Right hindlimb (tissue), 1 donor: ENCODE measurements at regions not wholly inside any gene's neighbourhood (a gene's known extent, or its start where the extent isn't known, plus 50 kb on each side); places are given as distances from the start of the nearest gene placed in this dataset.
A peak's percentile ranks its signal among the peaks of the same experiment; 100 is the strongest.

Experiments
- DNase-seq: peaks from one replicate; pipeline ENCODE4 v3.0.0-alpha.2; 2018

DNA sequence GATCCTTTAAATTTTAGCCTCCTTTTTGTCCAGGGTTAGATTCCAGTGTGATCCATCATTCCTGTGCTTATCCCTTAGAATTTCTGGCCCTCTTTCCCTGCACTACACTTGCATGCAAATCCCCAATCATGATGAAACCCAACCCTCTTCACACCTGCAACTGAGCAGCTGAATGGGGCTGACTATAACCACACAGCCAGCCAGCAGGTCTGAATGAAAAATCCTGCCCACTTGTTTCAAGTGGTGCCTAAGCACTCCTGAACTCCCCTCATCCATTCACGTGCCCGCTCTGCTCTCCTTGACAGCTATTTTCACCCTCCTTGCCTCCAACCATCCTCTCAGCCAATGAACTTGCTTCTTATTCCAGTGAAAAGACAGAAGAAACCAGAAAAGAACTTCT is 80.5 kb upstream of the AFF3 start:
- no peak for DNase-seq

DNA sequence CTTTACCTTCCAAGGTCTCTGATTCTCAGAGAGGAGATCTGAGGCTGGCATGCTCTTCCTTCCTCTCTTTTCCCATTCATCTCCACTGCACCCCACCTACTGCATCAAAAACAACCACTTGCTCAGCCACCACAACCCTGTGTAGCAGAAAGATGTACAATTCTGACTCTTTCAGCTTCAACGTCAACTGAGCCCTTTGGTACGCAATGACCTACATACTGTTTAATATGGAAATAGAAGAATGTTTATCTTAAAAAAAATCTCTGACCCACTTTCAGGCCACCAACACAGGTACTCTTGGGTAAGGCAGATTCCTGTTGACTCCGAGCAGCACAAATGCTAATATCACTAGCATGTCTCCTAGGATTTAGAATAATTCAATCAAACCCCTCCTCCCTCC is 76.2 kb upstream of the AFF3 start:
- no peak for DNase-seq

DNA sequence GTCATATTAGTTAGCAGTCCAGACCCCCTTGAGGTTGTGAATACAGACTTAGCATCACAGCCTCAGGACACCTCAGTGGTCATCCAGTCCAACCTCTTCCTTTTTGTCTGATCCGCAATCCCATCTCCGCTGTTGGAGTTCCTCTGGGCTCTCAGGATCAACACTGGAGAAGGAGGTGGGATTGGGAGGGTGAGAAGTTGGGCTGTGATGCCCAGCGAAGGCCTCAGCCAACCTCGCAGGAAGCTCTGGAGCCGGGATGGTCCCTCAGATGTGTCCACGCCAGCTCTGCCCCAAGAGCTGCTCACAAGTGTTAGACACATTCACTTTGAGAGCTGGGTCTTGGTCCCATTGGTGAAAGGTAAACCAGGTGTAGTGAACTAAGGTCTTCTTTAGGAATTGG is 74.9 kb upstream of the AFF3 start:
- DNase-seq: no peak

DNA sequence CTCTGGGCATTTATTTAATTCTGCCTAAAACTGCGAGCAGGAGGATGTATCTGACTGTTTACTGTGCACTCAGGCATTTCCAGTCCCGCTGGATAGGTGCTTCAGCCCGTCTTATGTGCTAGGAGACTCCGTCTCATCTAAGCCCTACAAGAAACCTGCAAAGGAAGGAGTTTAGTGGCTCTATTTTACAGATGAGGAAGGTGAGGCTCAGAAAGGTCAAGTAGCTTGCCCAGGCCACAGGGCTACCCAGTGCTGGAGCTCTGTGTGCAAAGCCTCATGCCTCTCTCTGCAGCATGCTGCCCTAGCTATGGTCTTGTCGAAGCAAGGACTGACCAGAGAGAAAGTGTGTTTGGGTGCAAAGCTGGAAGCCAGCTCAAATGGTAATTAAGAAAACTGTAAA is 73.6 kb upstream of the AFF3 start:
- no peak for DNase-seq

DNA sequence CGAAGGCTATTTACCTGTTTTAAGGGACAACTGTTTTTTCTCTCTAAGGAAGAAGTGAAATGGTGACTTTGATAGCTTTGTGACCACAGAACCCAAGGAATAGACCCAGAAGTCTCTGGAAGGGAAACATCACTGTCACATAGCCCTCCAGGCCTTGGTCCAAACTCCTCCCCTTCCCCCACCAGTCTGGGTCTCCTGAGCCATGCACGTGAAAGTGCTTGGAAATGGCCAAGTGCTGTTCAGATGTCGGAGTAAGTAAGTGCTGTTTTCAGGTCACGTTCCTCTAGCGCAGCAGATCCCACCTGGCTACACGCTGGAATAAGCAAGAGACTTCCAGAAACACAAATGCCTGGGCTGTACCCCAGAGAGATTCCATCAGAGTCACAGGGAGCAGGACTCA is 73.0 kb upstream of the AFF3 start:
- DNase-seq: peak; percentile 49

DNA sequence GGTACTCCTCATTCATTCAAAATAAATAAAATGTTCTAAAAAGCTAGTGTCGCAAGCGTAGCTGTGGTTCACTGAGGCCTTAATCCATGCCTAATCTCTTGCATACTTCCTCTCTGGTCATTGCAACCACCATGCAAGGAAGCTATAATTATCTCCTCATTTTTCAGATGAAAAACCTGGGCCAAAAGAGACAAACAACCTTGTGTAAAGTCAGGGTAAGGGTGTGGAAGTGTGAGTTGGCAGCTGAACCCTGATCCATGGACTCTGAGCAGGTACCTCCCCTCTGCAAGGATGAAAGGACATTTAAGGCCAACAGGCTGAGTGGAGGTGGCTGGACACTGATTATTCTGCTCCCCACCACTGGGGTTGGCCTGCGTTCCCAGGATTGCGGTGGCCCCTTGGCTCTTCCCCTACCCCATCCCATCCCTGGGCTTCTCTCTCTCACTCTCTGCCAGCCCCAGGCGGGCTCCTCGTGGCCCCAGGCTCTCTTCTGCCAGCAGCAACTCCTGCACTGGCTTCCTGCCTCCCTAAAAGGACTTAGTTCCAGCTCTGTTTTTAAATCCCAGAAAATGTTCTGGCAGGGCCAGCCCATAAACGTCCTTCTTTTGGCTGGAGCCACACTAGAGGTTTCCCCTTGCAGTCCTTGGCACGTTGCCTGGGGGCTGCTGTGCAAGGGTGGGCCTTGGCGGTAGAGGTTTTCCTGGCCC is 72.0 kb upstream of the AFF3 start:
- DNase-seq: peak; percentile 92

DNA sequence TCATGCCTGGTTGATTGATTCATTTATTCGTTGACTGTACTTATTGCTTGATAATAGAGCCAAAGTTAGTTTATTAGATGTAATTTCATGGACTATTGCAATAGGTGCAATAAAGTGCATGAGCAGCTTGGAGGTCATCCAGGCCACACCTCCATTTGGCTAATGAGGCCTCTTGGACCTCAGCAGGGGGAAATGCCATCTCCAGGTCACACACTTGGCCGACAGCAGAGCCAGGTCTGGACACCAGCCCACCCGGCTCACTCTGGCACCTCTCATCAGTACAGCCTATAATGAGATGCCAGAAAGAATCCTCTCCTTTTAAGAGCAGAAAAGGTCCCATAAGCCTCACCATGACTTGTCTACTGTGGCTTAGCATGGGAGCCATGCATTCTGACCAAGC is 71.2 kb upstream of the AFF3 start:
- DNase-seq: no peak

DNA sequence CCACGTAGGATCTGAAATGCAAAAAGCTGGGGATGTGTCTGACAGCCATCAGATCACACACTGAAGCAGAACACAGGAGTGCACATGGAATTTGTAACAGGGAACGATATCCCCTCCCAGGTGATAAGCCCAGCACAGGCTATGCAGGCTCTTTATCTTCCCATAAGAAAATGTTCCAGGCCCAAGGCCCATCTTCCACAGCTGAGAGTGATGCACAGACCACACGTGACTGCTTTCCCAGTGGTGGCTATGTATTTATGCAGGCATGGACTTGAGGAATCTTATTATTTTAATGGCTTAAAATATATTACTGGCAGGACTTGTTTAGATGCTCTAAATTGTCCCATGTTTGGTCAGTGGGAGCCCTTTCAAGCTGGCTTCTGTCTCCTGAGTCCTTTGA is 70.5 kb upstream of the AFF3 start:
- no peak for DNase-seq

DNA sequence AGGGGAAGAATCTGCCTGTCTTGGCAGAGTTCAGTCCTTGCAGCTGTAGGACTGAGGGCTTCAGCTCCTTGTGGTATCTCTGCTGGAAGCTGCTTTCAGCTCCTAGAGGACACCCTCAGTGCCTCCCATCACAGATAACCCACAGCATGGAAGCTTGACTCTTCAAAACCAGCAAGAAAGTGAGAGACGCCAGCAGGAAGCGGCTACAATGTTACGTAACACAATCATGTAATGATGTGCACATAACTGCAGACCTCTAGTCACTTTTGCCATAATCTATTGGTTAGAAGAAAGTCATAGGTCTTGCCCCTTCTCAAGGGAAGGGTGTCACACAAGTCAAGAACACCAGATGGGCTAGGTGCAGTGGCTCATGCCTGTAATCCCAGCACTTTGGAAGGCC is 69.1 kb upstream of the AFF3 start:
- no peak for DNase-seq

DNA sequence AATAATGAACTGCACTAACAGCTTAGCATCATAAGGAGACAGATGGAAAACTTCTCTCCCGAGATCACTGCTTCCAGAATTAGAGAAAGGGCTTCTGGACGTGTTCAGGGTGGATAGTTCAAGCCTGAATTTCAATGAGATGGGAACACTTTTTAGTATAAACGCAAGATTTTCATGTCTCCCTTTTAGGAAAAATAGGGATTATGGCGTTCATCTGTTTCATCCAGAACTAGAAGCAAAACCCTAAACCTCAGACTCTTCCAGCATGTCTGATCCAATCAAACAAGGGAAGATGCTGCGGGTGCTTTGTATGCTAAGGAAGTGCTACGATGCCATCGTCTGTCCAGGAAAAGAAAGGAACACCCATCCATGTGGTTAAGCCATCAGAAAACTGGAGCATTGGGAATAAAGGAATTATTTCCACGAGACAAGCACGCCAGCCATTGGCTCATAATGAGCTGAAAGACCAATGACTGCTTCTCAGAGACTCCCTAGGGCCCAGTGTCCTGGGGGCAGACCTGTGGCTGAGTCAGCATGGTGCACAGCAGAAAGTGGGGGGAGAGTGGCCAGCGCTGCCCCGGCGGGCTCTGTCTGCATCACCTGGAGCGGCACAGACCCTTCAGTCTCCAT is 65.9 kb upstream of the AFF3 start:
- no peak for DNase-seq

DNA sequence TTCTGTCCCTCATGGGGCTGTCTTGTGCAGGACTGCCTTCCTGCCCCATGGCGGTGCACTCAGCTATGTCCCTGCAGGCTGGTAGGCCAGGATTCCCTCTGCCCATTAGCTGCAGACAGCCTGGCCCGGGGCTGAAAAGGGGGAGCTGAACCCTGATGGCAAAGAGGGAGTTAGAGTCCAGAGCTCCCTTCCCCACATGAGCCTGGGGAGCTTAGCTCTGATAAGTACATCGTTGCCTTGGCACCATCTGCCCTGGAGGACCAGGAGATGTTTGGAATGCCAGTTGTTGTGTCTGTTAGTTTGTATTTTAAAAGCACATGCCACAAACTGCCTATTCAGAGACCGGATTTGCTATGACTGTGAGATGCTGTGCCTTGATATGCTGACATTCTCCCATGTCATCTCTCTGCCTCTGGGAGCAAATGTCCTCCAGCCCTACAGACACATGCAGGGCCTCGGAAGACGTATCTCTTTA is 65.1 kb upstream of the AFF3 start:
- DNase-seq: no peak

DNA sequence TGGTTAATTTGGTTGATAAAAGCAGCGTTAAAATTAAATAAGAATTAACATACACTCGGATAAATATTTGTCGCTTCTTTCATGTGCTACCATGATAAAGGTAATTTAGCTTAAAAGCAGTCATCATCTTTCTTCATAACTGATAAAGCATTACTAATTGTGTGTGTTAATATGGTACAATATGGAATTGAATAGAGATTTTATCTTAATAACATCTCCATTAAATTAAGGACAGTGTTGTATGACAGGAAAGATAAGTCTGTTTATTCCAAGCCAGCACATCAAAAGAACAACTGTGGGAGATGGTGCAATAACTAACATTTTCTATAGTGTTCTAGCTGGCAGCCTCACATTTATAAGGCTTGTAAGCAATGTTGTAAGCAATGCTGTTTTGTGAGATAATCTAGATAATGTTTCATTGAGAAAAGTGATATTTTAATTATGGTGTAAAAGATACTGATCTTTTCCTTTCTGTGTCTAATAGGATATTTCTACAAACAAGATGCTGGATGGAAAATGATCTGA is 64.4 kb upstream of the AFF3 start:
- DNase-seq: no peak

DNA sequence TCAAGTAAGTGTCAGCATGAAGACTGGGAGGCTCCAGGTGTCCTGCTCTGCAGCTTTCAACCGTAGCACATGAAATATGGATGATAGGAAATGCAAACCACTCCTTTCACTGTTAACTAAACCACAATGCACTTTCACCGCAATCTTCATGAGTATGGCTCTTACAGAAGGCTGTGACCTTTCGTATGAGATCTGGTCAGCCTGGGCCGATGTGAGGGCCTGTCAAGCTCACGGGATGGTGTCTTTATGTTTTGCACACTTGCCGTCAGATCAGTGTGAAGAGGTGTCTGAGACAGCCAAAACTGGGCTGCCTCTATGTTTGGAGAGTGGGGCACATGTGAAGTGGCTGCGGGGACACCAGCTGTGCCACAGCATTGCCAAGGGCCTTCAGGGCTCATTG is 62.8 kb upstream of the AFF3 start:
- no peak for DNase-seq

DNA sequence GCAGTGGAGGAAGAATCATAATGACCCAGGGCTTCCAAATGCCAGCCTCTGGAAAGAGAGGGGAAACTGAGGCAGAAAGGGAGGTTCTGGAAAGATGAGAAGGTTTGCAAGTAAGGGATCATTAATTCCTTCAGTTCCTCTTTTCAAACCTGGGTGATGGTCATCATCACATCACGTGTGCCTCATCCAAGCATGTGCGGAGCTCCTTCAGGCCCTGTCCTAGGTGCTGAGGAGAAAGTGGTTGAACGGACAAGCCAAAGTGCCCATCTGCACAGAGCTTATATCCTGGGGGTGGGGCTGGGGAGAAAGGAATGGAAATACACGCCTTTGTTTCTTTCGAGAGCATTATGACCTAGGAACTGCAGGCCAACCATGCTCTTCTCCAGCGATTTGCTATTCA is 60.2 kb upstream of the AFF3 start:
- DNase-seq: no peak

DNA sequence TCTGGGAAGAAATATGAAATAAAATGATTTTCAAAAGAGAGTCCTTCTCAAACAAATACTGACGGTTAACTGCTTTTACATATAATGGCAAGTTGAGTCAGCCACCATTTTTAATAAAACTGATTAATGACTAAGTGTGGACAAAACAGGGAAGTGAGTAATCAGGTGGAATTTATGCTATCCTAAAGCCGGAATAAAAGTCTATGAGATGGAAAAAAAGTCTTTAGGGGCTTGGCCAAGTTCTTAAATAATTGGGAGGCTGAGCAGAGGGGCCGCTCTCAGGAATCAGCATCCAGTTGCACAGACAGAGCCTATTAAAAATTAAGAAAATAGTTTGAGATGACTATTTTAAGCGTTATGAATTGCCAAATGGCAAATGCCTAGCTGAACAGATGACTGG is 58.6 kb upstream of the AFF3 start:
- no peak for DNase-seq

DNA sequence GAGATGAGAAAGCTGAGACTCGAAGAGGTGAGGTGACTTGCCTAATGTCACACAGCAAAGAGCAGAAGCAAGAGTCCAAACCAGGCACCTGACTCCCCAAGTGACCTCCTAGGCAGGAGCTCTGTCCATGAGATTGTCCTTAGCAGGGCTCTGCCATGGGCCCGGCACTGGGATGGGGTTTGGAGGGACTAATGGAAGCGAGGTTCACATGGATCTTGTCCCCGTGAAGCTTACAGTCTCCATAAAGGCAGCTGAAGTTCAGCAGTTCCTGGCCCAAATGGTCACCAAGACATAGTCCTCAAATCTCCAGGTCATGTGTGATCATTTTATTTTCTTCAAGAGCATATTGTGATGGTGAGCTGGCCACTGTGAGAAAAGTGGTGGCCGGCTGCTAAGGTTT is 57.0 kb upstream of the AFF3 start:
- DNase-seq: no peak

DNA sequence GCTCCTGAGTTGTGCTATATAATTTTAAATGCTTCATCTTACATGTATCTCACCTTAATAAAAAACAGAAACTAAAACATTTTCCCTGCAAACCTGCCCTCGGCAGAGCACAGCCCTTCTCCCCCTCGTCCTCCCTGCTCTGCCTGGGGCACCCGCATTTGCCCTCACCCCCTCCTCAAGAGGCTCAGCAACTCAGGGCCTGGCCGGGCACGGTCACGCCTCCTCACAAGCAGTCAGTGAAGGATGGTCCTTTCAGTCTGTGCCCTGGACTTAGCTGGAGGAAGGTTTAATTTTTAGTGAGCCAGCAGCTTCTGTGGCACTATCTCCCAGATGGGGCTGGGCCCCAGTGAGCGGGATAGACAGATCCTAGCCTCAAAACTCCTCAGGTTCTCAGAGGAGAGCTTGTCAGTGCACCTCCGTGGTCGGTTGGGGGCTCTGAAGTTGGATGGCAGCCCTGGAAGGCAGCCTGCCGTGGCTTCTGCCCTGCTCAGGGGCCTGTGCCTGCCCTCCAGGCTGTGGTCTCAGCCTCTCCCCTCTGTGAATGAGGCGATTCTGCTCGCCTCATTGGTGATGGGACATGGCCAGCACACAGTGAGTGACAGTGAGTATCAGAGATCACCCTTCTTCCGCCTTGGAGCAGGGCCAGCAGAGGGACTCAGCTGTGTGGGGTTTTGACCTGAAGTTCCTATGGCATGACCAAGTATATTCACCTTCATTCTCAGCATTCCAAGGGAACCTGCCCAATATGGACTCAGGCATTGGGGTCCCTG is 56.3 kb upstream of the AFF3 start:
- DNase-seq: no peak

DNA sequence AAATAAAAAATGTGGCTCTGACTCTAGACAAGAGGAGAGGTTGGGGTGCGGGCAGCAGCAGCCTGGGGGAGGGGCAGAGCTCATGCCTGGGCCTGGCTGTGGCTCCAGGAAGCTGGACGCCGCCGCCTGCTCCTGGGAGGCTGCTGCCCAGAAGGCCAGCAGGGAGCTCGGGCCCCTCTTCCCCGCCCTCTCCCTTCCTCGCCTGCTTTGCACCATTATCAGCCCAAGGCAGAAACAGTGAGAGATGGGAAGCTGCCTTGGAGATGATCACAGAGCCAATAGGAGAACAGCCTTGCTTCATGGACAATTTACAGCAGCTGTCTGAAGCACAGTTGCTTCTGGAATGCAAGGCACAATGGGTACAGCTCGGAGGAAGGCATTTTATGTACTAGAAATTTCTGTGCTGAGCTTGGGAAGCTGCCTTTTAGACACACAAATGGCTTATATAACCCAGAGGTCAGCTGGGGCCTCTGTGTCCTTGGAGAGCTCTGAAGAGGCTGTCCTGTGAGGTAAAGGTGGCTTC is 55.3 kb upstream of the AFF3 start:
- peak; percentile 85 for DNase-seq

DNA sequence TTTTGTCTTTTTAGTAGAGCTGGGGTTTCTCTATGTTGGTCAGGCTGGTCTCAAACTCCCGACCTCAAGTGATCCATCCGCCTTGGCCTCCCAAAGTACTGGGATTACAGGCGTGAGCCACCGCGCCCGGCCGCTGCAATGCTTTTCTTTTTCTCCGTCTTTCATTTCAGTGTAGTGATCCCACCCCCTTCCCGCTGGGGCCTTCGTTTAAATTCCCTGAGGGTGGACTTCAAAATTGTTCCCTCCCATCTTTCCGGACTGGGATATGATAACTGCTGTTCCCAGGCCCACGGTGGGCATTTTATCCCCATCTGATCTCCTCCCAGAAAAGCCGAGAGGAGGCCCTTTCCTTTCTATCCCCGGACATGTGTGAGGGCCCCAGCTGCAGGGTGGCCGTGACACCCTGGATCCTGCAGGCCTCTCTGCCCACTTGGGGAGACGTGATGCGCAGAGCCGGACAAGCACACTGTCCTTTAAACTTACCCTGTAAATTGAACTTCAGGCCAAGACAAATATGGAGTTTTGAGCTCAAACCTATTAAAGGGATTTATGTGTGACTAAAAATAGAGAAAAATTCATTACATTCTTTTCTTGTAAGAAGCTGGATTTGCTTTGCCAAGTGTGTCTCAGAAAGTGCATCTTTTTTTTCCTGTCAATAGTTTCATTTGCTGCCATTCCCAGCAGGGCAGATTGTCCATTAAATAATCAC is 54.5 kb upstream of the AFF3 start:
- DNase-seq: peak; percentile 28

DNA sequence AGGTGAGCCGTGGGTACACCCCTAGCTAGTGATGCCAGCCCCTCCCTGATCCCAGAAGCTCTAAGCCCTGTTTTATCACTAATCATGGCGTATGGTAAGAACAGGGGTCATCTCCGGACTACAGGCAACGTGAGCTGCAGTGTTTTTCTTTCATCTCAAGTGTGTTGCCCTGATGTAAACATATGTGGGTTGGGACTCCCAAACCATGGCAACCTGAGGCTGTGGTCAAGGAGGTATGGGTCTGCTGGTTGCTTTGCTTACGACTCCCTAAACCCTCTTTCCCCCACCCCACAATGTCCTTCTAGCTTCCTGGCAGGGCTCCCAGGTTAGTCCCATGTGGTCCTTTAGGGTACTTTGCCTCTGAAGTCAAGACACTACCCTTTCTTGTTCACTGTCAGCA is 53.6 kb upstream of the AFF3 start:
- no peak for DNase-seq

DNA sequence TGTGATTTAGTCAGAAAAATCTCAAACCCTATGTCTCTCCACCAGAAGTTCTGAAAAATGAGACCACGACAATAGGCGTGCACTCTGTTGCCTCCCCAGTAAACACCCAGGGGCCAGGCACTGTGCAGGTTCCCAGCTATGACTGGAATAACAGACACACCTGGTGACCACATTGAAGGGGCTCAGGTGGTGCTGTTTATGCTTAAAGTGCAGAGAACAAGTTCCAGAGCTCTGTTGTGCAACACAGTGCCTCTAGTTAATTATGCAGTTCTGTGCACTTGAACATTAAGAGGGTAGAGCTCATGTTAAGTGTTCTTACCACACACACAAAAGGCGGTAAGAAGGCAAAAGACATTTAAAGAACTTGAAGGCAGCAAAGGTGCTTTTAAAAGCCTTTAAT is 52.6 kb upstream of the AFF3 start:
- DNase-seq: no peak

DNA sequence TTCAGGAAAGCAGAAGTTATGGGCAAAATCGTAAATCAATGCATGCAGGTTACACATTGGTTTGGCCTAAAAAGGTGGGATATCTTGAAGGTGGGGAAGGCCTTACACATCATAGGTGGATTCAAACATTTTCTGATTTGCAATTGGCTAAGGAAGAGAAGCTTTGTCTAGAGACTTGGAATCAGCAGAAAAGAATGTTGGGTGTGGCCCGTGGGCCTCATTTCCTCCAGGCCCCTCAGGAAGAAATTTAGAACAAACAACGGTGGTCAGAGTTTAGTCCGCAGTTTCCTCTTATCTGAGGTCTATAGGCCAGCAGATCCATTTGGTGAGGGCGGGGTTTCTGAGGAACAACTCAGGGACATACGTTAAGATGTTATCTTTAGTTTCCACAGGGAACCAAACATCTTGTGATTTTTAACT is 50.9 kb upstream of the AFF3 start:
- no peak for DNase-seq

DNA sequence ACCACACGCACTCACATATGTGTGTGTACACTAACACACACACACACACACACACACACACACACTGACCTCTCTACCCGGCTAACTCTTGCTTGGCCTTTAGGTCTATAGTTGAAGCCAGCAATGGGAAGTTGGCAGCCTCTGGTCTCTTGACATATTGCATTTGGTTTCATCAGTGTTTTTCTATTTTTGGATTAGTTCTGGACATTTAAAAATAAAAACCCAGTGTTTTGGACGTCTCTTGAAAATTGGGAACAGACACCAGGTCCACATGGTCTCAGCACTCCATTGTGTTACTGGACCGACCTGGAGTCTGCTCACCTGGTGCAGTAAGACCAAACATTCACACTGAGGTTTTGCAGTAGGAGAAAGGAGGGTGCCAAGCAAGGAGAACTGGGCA is 50.4 kb upstream of the AFF3 start:
- DNase-seq: peak; percentile 31
